Fibroblast of skin of back (primary cell): ENCODE measurements at regions not wholly inside any gene's neighbourhood (a gene's known extent, or its start where the extent isn't known, plus 50 kb on each side); places are given as distances from the start of the nearest gene placed in this dataset.
"Not testable (repeated sequence)": the region's sequence is repeated elsewhere in the genome, so short reads cannot be mapped to it uniquely, and the experiment has no call there.

ENCODE experiments used
- DNase-seq: peaks from one replicate; pipeline ENCODE4 v3.0.0-alpha.2; 2013

- not testable (repeated sequence) for DNase-seq
Measured at GRCh38 chr9:30942852-30943251, 1441.6 kb upstream of the ACO1 start.

- no peak for DNase-seq
Measured at GRCh38 chr9:30943446-30944224, 1440.8 kb upstream of the ACO1 start.

GRCh38 chr9:30944225-30944569, 1440.2 kb upstream of the ACO1 start:
- DNase-seq, result no peak

GRCh38 chr9:30944741-30945280, 1439.6 kb upstream of the ACO1 start:
- no peak for DNase-seq

- DNase-seq, result no peak
Measured at GRCh38 chr9:30964332-30964731, 1420.1 kb upstream of the ACO1 start.

GRCh38 chr9:30967476-30967875, 1417.0 kb upstream of the ACO1 start:
- peak; percentile 9 for DNase-seq

- DNase-seq, result no peak
Measured at GRCh38 chr9:30970186-30970585, 1414.3 kb upstream of the ACO1 start.

- no peak for DNase-seq
Measured at GRCh38 chr9:30970812-30971211, 1413.6 kb upstream of the ACO1 start.

- no peak for DNase-seq
Measured at GRCh38 chr9:30972654-30973053, 1411.8 kb upstream of the ACO1 start.

GRCh38 chr9:30977965-30978364, 1406.5 kb upstream of the ACO1 start:
- DNase-seq, result no peak

GRCh38 chr9:30982301-30982700, 1402.1 kb upstream of the ACO1 start:
- no peak for DNase-seq

GRCh38 chr9:30995956-30996738, 1388.3 kb upstream of the ACO1 start:
- no peak for DNase-seq

- no peak for DNase-seq
Measured at GRCh38 chr9:30996761-30997160, 1387.7 kb upstream of the ACO1 start.

GRCh38 chr9:30997291-30997690, 1387.2 kb upstream of the ACO1 start:
- DNase-seq, result no peak

- DNase-seq, result no peak
Measured at GRCh38 chr9:31005086-31005665, 1379.3 kb upstream of the ACO1 start.

- no peak for DNase-seq
Measured at GRCh38 chr9:31013371-31013770, 1371.1 kb upstream of the ACO1 start.

- DNase-seq, result no peak
Measured at GRCh38 chr9:31023847-31024246, 1360.6 kb upstream of the ACO1 start.

GRCh38 chr9:31027678-31028077, 1356.8 kb upstream of the ACO1 start:
- no peak for DNase-seq

- no peak for DNase-seq
Measured at GRCh38 chr9:31028137-31028536, 1356.3 kb upstream of the ACO1 start.

- peak; percentile 79 for DNase-seq
Measured at GRCh38 chr9:31030741-31031202, 1353.7 kb upstream of the ACO1 start.

- no peak for DNase-seq
Measured at GRCh38 chr9:31032206-31032605, 1352.2 kb upstream of the ACO1 start.

- no peak for DNase-seq
Measured at GRCh38 chr9:31034311-31034710, 1350.1 kb upstream of the ACO1 start.

- no peak for DNase-seq
Measured at GRCh38 chr9:31040564-31040963, 1343.9 kb upstream of the ACO1 start.
